Central memory CD8-positive, alpha-beta T cell (primary cell): ENCODE measurements at regions not wholly inside any gene's neighbourhood (a gene's known extent, or its start where the extent isn't known, plus 50 kb on each side); places are given as distances from the start of the nearest gene placed in this dataset.

Experiments
- ATAC-seq: fragments of 150-1000 bp; cut with Tn5 transposase; replicated peaks from 2 replicates; pipeline ENCODE4 v1.10.0; 2022; ENCODE audit warnings: mild to moderate bottlenecking, moderate FRiP score, moderate number of reproducible peaks; ENCODE audit not compliant: poor library complexity, severe bottlenecking; ENCODE audit errors: extremely low read depth
- DNase-seq, 2 donors: peaks; one replicate each; pipeline ENCODE4 v3.0.0; 2021; ENCODE audit warnings: low spot score in 2 of 2
- H3K27ac Mint-ChIP-seq: one replicate; pipeline ENCODE4 v1.8.0; 2022; ENCODE audit warnings: low read depth, mild to moderate bottlenecking, moderate library complexity, mixed read lengths
- H3K27me3 Mint-ChIP-seq: one replicate; pipeline ENCODE4 v1.8.0; 2022; ENCODE audit warnings: mixed read lengths
- H3K36me3 Mint-ChIP-seq: one replicate; pipeline ENCODE4 v1.8.0; 2022; ENCODE audit warnings: mild to moderate bottlenecking, moderate library complexity, mixed read lengths; ENCODE audit not compliant: insufficient read depth
- H3K4me1 Mint-ChIP-seq: one replicate; pipeline ENCODE4 v1.8.0; 2022; ENCODE audit warnings: mixed read lengths
- H3K4me3 Mint-ChIP-seq: one replicate; pipeline ENCODE4 v1.8.0; 2022; ENCODE audit warnings: mild to moderate bottlenecking, moderate library complexity, mixed read lengths
- H3K9me3 Mint-ChIP-seq: one replicate; pipeline ENCODE4 v1.8.0; 2022; ENCODE audit warnings: mixed read lengths

GRCh38 chr2:159855143-159855542, 57.1 kb upstream of the CD302 start:
- ATAC-seq (no peak), DNase-seq (no peak)
- H3K27ac Mint-ChIP-seq: no peak overlapping the region
- H3K36me3 Mint-ChIP-seq: peaks cover 53% of the 10 kb centered on the region
- no peak overlapping the region for H3K4me3 Mint-ChIP-seq
- H3K4me1 Mint-ChIP-seq: no peaks in the 10 kb centered on the region
- H3K9me3 Mint-ChIP-seq: no peaks in the 10 kb centered on the region
- no peaks in the 10 kb centered on the region for H3K27me3 Mint-ChIP-seq

GRCh38 chr2:159854481-159854880, 56.5 kb upstream of the CD302 start:
- Mint-ChIP-seq H3K9me3 (no peaks in the 10 kb centered on the region), H3K27ac (no peak overlapping the region), H3K4me3 (no peak overlapping the region), H3K27me3 (no peaks in the 10 kb centered on the region), H3K36me3 (peaks cover 54% of the 10 kb centered on the region), H3K4me1 (no peaks in the 10 kb centered on the region)
- ATAC-seq (no peak), DNase-seq (no peak)

- H3K36me3 Mint-ChIP-seq: peaks cover 46% of the 10 kb centered on the region
Measured at GRCh38 chr2:159853101-159853500, 55.1 kb upstream of the CD302 start.

GRCh38 chr2:159851941-159852340, 53.9 kb upstream of the CD302 start:
- H3K27me3 Mint-ChIP-seq: no peaks in the 10 kb centered on the region
- no peak overlapping the region for H3K4me3 Mint-ChIP-seq
- no peaks in the 10 kb centered on the region for H3K4me1 Mint-ChIP-seq
- DNase-seq (no peak), ATAC-seq (no peak)
- H3K27ac Mint-ChIP-seq: no peak overlapping the region
- H3K9me3 Mint-ChIP-seq: no peaks in the 10 kb centered on the region
- peaks cover 50% of the 10 kb centered on the region for H3K36me3 Mint-ChIP-seq

More at GRCh38 chr2:159853101-159853500, 55.1 kb upstream of the CD302 start:
- Mint-ChIP-seq H3K9me3 (no peaks in the 10 kb centered on the region), H3K27ac (no peak overlapping the region), H3K27me3 (no peaks in the 10 kb centered on the region), H3K4me1 (no peaks in the 10 kb centered on the region), H3K4me3 (no peak overlapping the region)
- DNase-seq (no peak), ATAC-seq (no peak)

DNA sequence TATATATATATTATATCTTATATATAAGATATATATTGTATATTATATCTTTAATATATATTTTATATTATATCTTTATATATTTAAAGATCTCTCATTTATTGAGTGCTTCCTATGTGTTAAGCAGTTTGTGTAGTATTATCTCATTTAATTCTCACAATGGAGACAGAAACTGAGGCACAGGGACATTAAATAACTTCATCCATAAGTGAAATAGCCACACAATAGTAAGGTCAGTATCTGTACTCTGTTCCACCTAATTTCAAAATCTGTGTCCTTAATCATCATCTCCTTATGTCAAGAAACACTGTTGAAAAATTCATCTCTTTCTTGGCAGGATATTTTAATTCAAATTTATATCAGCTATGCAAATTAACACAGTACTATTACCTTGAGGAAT, 52.8 kb upstream of the CD302 start:
- Mint-ChIP-seq H3K4me1 (no peaks in the 10 kb centered on the region), H3K9me3 (no peaks in the 10 kb centered on the region), H3K36me3 (peaks cover 50% of the 10 kb centered on the region), H3K27ac (no peak overlapping the region), H3K27me3 (no peaks in the 10 kb centered on the region), H3K4me3 (no peak overlapping the region)
- DNase-seq (no peak), ATAC-seq (no peak)

DNA sequence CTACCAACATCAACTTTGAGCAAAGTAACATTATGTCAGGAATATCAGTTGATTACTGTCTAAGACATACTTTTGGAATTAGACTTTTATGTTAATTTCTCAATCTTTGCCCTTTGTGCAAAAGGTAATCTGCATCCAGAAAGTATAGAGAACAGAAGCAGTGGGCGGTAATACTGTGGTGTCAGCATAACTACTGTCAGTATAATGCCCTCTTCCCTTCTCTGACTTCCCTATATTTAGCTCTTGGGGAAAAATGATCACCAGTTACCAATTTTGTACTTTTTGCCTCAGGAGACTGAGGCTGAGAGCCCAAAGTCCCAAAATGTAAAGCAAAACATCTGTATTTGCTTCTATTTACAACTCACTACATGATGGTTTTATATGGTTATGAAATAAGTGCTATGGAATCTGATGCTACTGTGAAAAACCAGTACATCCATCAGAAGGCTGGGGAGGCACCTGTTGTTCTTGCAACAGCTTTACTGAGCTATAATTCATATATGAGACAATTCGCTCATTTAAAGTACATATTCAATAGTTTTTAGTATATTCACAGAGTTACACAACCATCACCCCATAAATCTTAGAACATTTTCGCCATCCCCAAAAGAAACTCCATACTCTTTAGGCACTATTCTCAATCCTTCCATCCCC, 51.3 kb upstream of the CD302 start:
- Mint-ChIP-seq H3K4me3 (no peak overlapping the region), H3K36me3 (peaks cover 46% of the 10 kb centered on the region)

More for the DNA sequence above, 51.3 kb upstream of the CD302 start:
- Mint-ChIP-seq H3K4me1 (no peaks in the 10 kb centered on the region), H3K9me3 (no peaks in the 10 kb centered on the region), H3K27ac (no peak overlapping the region), H3K27me3 (no peaks in the 10 kb centered on the region)
- no peak for ATAC-seq
- no peak for DNase-seq
